ENCODE measurements at regions not wholly inside any gene's neighbourhood (a gene's known extent, or its start where the extent isn't known, plus 50 kb on each side); places are given as distances from the start of the nearest gene placed in this dataset.

- TF ChIP-seq CTCF (IDR thresholded peaks at IDR 0.05; ENCODE audit: insufficient read depth, low read length, poor library complexity, severe bottlenecking) (no peak), EZH2phosphoT487 (conservative IDR thresholded peaks at IDR 0.05; ENCODE audit: low read length) (no peak)
Observed at GRCh38 chr1:199178646-199179045, 539.8 kb downstream of the PTPRC start.
